Kidney epithelial cell (primary cell): ENCODE measurements at regions not wholly inside any gene's neighbourhood (a gene's known extent, or its start where the extent isn't known, plus 50 kb on each side); places are given as distances from the start of the nearest gene placed in this dataset.

Experiments
- DNase-seq: peaks from one replicate; pipeline ENCODE4 v3.0.0-alpha.2; 2010; ENCODE audit warnings: low read depth
- H3K27me3 ChIP-seq: 2 replicates; pipeline ENCODE4 v1.6.0; 2011; ENCODE audit warnings: low read length; ENCODE audit not compliant: control insufficient read depth, insufficient read depth
- H3K36me3 ChIP-seq: 2 replicates; pipeline ENCODE4 v1.5.1; 2011; ENCODE audit warnings: low read length; ENCODE audit not compliant: control insufficient read depth, insufficient read depth
- H3K4me3 ChIP-seq: 2 replicates; pipeline ENCODE4 v1.5.1; 2011; ENCODE audit warnings: low read depth, mild to moderate bottlenecking, control low read depth, low read length
- CTCF ChIP-seq: IDR thresholded peaks from 2 replicates; pipeline ENCODE4 v1.5.1; 2011; ENCODE audit warnings: mild to moderate bottlenecking, moderate library complexity, low read length, control low read depth, inconsistent platforms; ENCODE audit not compliant: insufficient read depth, poor library complexity, severe bottlenecking

- Histone ChIP-seq H3K36me3 (no peaks in the 10 kb centered on the region), H3K27me3 (no peaks in the 10 kb centered on the region), H3K4me3 (no peak overlapping the region)
- peak; percentile 29 for DNase-seq
- TF ChIP-seq CTCF, result no peak
Measured at GRCh38 chr18:23337599-23338444, 115.3 kb upstream of the RIOK3 start.

- no peaks in the 10 kb centered on the region for H3K36me3 ChIP-seq
- H3K4me3 ChIP-seq, result no peak overlapping the region
- no peaks in the 10 kb centered on the region for H3K27me3 ChIP-seq
- TF ChIP-seq CTCF, result no peak
- no peak for DNase-seq
Measured at GRCh38 chr18:23340661-23341060, 112.4 kb upstream of the RIOK3 start.

GRCh38 chr18:23341383-23341782 is 111.7 kb upstream of the RIOK3 start:
- DNase-seq, result no peak
- H3K4me3 ChIP-seq, result no peak overlapping the region
- no peak for TF ChIP-seq CTCF
- no peaks in the 10 kb centered on the region for H3K27me3 ChIP-seq
- H3K36me3 ChIP-seq, result no peaks in the 10 kb centered on the region

- H3K27me3 ChIP-seq, result no peaks in the 10 kb centered on the region
- DNase-seq, result no peak
Measured at GRCh38 chr18:23341983-23342382, 111.1 kb upstream of the RIOK3 start.

GRCh38 chr18:23342506-23342905 is 110.6 kb upstream of the RIOK3 start:
- DNase-seq, result no peak
- H3K4me3 ChIP-seq, result no peak overlapping the region
- H3K36me3 ChIP-seq, result no peaks in the 10 kb centered on the region
- H3K27me3 ChIP-seq, result no peaks in the 10 kb centered on the region
- TF ChIP-seq CTCF, result no peak

More at GRCh38 chr18:23341983-23342382, 111.1 kb upstream of the RIOK3 start:
- Histone ChIP-seq H3K36me3 (no peaks in the 10 kb centered on the region), H3K4me3 (no peak overlapping the region)
- no peak for TF ChIP-seq CTCF

- H3K27me3 ChIP-seq, result no peaks in the 10 kb centered on the region
- TF ChIP-seq CTCF, result no peak
- H3K4me3 ChIP-seq, result no peak overlapping the region
- DNase-seq, result no peak
- H3K36me3 ChIP-seq, result no peaks in the 10 kb centered on the region
Measured at GRCh38 chr18:23350188-23350587, 102.9 kb upstream of the RIOK3 start.
